Large intestine (tissue), 3 donors: ENCODE measurements at regions not wholly inside any gene's neighbourhood (a gene's known extent, or its start where the extent isn't known, plus 50 kb on each side); places are given as distances from the start of the nearest gene placed in this dataset.
A peak's percentile ranks its signal among the peaks of the same experiment; 100 is the strongest.

Experiments used
- DNase-seq, 2 donors: peaks; one replicate each; pipeline versions ENCODE4 v3.0.0 to v3.0.0-alpha.2; 2013
- H3K27ac ChIP-seq: one replicate; pipeline ENCODE4 v1.5.1; 2013; ENCODE audit warnings: low read length
- H3K27me3 ChIP-seq: 2 replicates; pipeline ENCODE4 v1.6.1; 2013; ENCODE audit warnings: low read length; ENCODE audit not compliant: control insufficient read depth, insufficient read depth
- H3K36me3 ChIP-seq: 2 replicates; pipeline ENCODE4 v1.6.1; 2013; ENCODE audit warnings: low read length; ENCODE audit not compliant: control insufficient read depth, insufficient read depth
- H3K4me1 ChIP-seq: one replicate; pipeline ENCODE4 v1.6.1; 2013; ENCODE audit warnings: low read length; ENCODE audit not compliant: control insufficient read depth, insufficient read depth
- H3K4me3 ChIP-seq: one replicate; pipeline ENCODE4 v1.5.1; 2013; ENCODE audit warnings: low read length
- H3K9me3 ChIP-seq: one replicate; pipeline ENCODE4 v1.6.1; 2013; ENCODE audit warnings: mild to moderate bottlenecking, low read depth, low read length, moderate library complexity; ENCODE audit not compliant: control insufficient read depth
- WGBS: methylation state at CpG from one replicate; pipeline ENCODE4 v1.1.5; 2013; ENCODE audit warnings: low lambda C conversion rate; ENCODE audit not compliant: insufficient coverage; 5-methylcytosine and 5-hydroxymethylcytosine counted together

DNA sequence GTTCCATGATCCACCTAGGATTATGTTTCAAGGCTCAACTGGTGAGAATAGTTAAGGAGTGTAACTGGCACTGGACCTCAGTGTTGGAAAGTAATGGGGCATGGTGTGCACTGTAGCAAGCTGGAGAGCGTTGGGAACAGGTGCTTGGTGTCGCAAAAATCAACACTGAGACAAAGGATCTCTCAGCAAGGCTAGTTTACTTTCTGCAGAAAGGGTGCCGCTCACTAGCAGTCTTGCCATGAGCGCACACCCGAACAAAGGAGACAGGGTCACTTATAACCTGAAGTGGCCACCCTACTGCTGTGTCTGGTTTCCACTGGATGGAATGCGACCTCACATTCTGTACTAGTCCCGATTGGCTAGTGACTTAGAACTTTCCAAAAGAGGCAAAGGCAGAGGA lies 133.2 kb downstream of the TMEM17 start:
- Histone ChIP-seq H3K36me3 (no peaks in the 10 kb centered on the region), H3K27me3 (no peaks in the 10 kb centered on the region), H3K4me1 (peaks cover 7% of the 10 kb centered on the region), H3K9me3 (no peaks in the 10 kb centered on the region), H3K4me3 (no peak overlapping the region), H3K27ac (no peak overlapping the region)
- no peak for DNase-seq
- no CpG with 5 or more reads among the region's 7 CpGs for WGBS

DNA sequence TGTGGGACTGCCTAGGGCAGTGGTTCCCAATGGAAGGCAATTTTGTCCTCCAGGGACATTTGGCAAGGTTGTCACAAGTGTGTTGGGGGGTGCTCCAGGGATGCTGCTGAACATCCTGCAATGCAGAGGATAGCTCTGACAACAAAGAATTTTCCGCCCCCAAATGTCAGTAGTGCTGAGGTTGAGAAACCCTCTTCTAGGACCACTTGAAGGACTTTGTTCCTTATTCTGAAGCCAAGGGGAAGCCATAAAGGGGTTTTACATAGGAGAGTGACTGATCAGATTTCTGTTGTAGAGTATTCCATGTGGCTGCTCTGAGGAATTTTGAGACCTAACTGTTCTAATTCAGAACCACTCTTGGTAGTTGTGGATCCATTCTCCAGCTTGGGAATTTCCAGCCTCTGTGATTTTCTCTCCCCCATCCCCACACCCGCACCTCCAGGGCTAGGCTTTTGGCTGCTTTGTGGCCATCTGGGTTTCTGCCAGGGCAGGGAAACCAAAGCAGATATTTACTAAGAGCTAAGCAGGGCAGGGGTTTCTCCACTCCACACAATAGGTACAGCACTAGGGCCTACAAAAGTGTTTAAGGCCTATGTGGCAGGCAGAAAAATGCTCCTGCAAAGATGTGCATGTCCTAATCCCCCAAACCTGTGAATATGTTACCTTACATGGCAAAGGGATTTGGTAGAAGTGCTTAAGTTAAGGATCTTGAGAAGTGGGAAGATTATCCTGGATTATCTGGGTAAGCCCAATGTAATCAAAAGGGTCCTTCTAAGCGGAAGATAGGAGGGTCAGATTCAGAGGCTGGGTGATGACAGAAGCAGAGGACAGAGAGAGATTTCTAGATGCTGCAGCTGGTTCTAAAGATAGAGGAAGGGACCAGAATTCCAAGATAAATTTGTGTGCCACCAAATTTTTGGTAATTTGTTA lies 135.4 kb downstream of the TMEM17 start:
- no CpG with 5 or more reads among the region's 3 CpGs for WGBS
- DNase-seq, result no peak
- no peak overlapping the region for H3K27ac ChIP-seq

GRCh38 chr2:62369541-62370202 lies 136.3 kb downstream of the TMEM17 start:
- H3K4me1 ChIP-seq, result peaks cover 3% of the 10 kb centered on the region
- H3K4me3 ChIP-seq, result no peak overlapping the region
- peak in 1 of 2 donors; percentile 30 for DNase-seq
- H3K27ac ChIP-seq, result no peak overlapping the region
- H3K27me3 ChIP-seq, result no peaks in the 10 kb centered on the region
- no peaks in the 10 kb centered on the region for H3K36me3 ChIP-seq
- WGBS, result 83% methylated on average over 1 of the region's 4 CpGs
- H3K9me3 ChIP-seq, result no peaks in the 10 kb centered on the region

More for the DNA sequence above, 135.4 kb downstream of the TMEM17 start:
- Histone ChIP-seq H3K4me3 (no peak overlapping the region), H3K9me3 (no peaks in the 10 kb centered on the region), H3K27me3 (no peaks in the 10 kb centered on the region), H3K4me1 (peaks cover 7% of the 10 kb centered on the region), H3K36me3 (no peaks in the 10 kb centered on the region)

DNA sequence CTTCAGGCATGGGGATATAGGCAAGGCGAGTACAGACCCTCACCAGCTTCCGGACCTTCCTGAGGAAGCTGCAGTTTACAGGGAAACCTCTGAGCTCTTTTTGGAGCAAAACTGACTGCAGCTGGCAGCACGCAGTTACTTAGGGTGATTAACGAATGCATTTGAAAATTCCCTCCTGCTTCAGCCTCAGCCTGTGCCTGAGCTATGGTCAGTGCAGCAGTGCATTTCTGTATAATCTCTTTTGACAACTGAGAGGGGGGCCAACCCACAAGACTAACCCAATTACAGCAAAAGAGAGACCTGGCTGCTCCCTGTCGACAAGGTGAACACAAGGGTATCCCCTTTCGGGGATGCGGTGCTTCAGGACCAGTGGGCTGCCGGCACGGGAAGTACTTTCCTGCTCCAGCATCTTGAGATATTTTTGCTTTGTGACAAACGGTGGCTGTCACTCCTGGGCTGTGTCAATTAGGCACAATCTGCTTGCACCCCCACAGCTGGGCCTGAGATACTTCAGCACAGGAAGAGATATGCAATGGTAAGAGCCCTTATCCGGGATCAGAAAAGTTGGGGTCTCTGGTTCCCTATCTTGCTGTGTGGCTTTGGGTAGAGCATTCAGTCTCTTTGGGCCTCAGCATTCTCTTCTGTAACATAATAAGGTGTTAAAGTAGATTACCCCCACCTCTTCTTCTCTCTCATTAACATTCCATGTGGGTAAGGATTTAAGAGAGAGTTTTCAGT lies 141.0 kb downstream of the TMEM17 start:
- no peaks in the 10 kb centered on the region for H3K27me3 ChIP-seq
- H3K4me3 ChIP-seq, result no peak overlapping the region
- no peaks in the 10 kb centered on the region for H3K36me3 ChIP-seq
- H3K27ac ChIP-seq, result no peak overlapping the region
- peaks cover 3% of the 10 kb centered on the region for H3K4me1 ChIP-seq
- WGBS, result no CpG with 5 or more reads among the region's 11 CpGs
- DNase-seq, result no peak
- H3K9me3 ChIP-seq, result no peaks in the 10 kb centered on the region

DNA sequence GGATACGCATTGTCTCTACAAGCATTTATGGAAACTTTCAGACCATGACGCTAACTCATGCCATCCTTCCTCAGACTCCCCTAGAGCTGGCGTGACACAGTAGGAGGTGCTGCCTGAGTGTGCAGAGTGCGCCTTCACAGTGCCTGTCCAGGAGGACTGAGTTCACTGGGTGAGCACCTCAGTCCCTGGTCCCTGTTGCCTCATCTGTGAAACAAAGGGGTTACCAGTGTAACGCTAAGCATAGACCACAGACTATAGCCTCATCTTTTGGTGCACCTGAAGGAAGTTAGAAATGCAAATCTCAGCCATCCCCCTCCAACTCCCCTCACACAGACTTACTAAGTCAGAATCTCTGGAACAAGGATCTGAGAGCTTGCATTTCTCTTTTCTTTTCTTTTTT lies 142.8 kb downstream of the TMEM17 start:
- Histone ChIP-seq H3K4me1 (no peaks in the 10 kb centered on the region), H3K27ac (no peak overlapping the region), H3K9me3 (no peaks in the 10 kb centered on the region), H3K4me3 (no peak overlapping the region), H3K36me3 (no peaks in the 10 kb centered on the region), H3K27me3 (no peaks in the 10 kb centered on the region)
- DNase-seq, result no peak
- WGBS, result no CpG with 5 or more reads among the region's 5 CpGs

DNA sequence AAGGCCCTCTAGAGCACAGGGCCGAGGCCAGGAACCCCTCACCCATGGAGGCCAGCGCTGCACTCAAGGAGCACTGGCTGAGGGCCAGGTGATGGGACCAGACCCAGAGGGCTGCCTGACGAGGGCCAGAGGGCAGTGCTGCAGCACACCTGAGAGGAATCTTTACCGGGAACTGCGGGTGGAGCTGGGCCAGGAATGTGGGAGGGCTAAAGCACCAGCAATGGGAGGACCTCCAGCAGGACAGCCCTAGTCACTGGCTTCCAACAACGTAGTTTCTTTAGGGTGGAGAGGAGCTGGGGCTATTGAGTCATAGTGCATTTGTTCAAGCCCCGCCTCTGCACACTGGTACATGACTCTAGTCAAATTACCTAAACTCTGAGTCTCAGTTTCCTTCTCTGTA lies 143.4 kb downstream of the TMEM17 start:
- peak; percentile 31 to 35 for DNase-seq
- Histone ChIP-seq H3K4me1 (no peaks in the 10 kb centered on the region), H3K36me3 (no peaks in the 10 kb centered on the region), H3K9me3 (no peaks in the 10 kb centered on the region), H3K4me3 (no peak overlapping the region), H3K27ac (no peak overlapping the region), H3K27me3 (no peaks in the 10 kb centered on the region)
- no CpG with 5 or more reads among the region's 7 CpGs for WGBS

- DNase-seq, result no peak
- Histone ChIP-seq H3K4me3 (no peak overlapping the region), H3K36me3 (no peaks in the 10 kb centered on the region), H3K9me3 (no peaks in the 10 kb centered on the region), H3K27ac (no peak overlapping the region), H3K4me1 (no peaks in the 10 kb centered on the region), H3K27me3 (no peaks in the 10 kb centered on the region)
- WGBS, result no CpG with 5 or more reads among the region's 2 CpGs
Measured at GRCh38 chr2:62361964-62362363, 144.0 kb downstream of the TMEM17 start.

GRCh38 chr2:62354771-62355561 lies 151.0 kb downstream of the TMEM17 start:
- Histone ChIP-seq H3K9me3 (peaks cover 8% of the 10 kb centered on the region), H3K27ac (no peak overlapping the region), H3K36me3 (no peaks in the 10 kb centered on the region), H3K4me1 (no peaks in the 10 kb centered on the region), H3K27me3 (no peaks in the 10 kb centered on the region), H3K4me3 (no peak overlapping the region)
- 70% methylated on average over 3 of the region's 9 CpGs for WGBS
- no peak for DNase-seq

DNA sequence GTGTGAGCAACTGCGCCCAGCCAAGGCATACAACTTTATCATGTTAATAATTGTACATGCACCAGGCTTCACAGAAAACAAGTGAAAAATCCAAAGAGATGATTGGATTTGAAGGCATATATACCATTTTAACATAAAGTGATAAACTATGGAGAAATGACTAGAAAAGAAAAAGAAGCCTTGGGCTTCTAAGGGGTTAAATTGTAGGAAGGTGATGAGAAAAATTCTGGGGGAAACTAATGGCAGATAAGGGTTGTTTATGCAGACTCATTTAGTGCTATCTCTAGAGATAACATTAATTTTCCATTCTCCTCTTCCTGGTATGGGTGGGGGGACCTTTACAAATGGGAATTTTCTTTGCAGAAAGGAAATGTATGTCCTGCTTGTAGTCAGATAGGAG lies 154.0 kb downstream of the TMEM17 start:
- WGBS, result no CpG with 5 or more reads among the region's 1 CpG
- Histone ChIP-seq H3K27me3 (no peaks in the 10 kb centered on the region), H3K27ac (no peak overlapping the region), H3K36me3 (no peaks in the 10 kb centered on the region), H3K9me3 (peaks cover 8% of the 10 kb centered on the region), H3K4me1 (no peaks in the 10 kb centered on the region), H3K4me3 (no peak overlapping the region)
- DNase-seq, result no peak

DNA sequence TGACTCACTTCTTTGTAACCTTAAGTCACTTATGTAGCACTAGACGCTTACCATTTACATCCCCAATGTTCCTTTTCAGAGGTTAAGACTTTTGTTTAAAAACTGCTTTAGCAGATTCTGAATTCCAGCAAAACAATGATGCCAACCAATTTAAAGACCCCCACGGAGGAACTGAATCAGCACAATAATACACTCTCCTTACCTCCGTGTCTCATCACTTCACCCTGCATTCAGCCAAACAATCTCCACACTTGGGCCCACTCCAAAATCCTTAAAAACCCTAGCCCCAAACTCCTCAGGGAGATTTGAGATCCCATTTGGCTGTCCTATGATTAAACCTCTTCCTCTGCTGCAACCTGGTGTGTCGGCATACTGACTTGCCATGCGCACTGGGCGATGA lies 153.9 kb downstream of the B3GNT2 start:
- Histone ChIP-seq H3K27ac (no peak overlapping the region), H3K9me3 (peaks cover 8% of the 10 kb centered on the region), H3K4me3 (no peak overlapping the region), H3K4me1 (no peaks in the 10 kb centered on the region), H3K36me3 (no peaks in the 10 kb centered on the region), H3K27me3 (no peaks in the 10 kb centered on the region)
- 100% methylated on average over 4 of the region's 6 CpGs for WGBS
- no peak for DNase-seq
